Activated CD4-positive, alpha-beta T cell treated with anti-CD3 and anti-CD28 coated beads for 24 hours (primary cell): ENCODE measurements at regions not wholly inside any gene's neighbourhood (a gene's known extent, or its start where the extent isn't known, plus 50 kb on each side); places are given as distances from the start of the nearest gene placed in this dataset.

ENCODE experiments used
- DNase-seq, 2 donors: peaks; one replicate each; pipeline ENCODE4 v3.0.0-alpha.2; 2020; ENCODE audit warnings: low read depth in 2 of 2

GRCh38 chr15:38885471-38885952 lies 320.9 kb upstream of the RASGRP1 start:
- DNase-seq: no peak

GRCh38 chr15:38886315-38887163 lies 321.9 kb upstream of the RASGRP1 start:
- no peak for DNase-seq

- no peak for DNase-seq
These were observed 324.1 kb upstream of the RASGRP1 start for GRCh38 chr15:38888701-38889221.

- DNase-seq: no peak
These were observed 325.6 kb upstream of the RASGRP1 start for GRCh38 chr15:38890194-38890593.

- DNase-seq: no peak
These were observed 329.3 kb upstream of the RASGRP1 start for GRCh38 chr15:38893925-38894242.

GRCh38 chr15:38894243-38894948 lies 329.8 kb upstream of the RASGRP1 start:
- no peak for DNase-seq

- DNase-seq: no peak
These were observed 331.0 kb upstream of the RASGRP1 start for GRCh38 chr15:38895326-38896255.

- no peak for DNase-seq
These were observed 332.0 kb upstream of the RASGRP1 start for GRCh38 chr15:38896647-38897046.

- no peak for DNase-seq
These were observed 332.9 kb upstream of the RASGRP1 start for GRCh38 chr15:38897551-38897950.

GRCh38 chr15:38898236-38898635 lies 333.6 kb upstream of the RASGRP1 start:
- no peak for DNase-seq

GRCh38 chr15:38899300-38899699 lies 334.7 kb upstream of the RASGRP1 start:
- no peak for DNase-seq

- no peak for DNase-seq
These were observed 339.7 kb upstream of the RASGRP1 start for GRCh38 chr15:38904298-38904697.

GRCh38 chr15:38905632-38906031 lies 341.0 kb upstream of the RASGRP1 start:
- DNase-seq: no peak

GRCh38 chr15:38920966-38921365 lies 356.4 kb upstream of the RASGRP1 start:
- DNase-seq: no peak

GRCh38 chr15:38921471-38921870 lies 356.9 kb upstream of the RASGRP1 start:
- no peak for DNase-seq

GRCh38 chr15:38928431-38928830 lies 363.8 kb upstream of the RASGRP1 start:
- DNase-seq: no peak

- DNase-seq: no peak
These were observed 366.4 kb upstream of the RASGRP1 start for GRCh38 chr15:38930851-38931572.

GRCh38 chr15:38941399-38941953 lies 376.9 kb upstream of the RASGRP1 start:
- DNase-seq: no peak

GRCh38 chr15:38944536-38944935 lies 379.9 kb upstream of the RASGRP1 start:
- no peak for DNase-seq

GRCh38 chr15:38945551-38946298 lies 381.1 kb upstream of the RASGRP1 start:
- no peak for DNase-seq
